Endothelial cell (in vitro differentiated cells): ENCODE measurements at regions not wholly inside any gene's neighbourhood (a gene's known extent, or its start where the extent isn't known, plus 50 kb on each side); places are given as distances from the start of the nearest gene placed in this dataset.
"Not testable (repeated sequence)": the region's sequence is repeated elsewhere in the genome, so short reads cannot be mapped to it uniquely, and the experiment has no call there.

Experiments used
- DNase-seq: peaks from one replicate; pipeline ENCODE4 v3.0.0; 2021; ENCODE audit warnings: low spot score
- H3K27ac Mint-ChIP-seq: one replicate; pipeline ENCODE4 v1.8.0; 2021; ENCODE audit warnings: mixed read lengths, inconsistent platforms; ENCODE audit not compliant: unreplicated experiment
- H3K27me3 Mint-ChIP-seq: one replicate; pipeline ENCODE4 v1.8.0; 2021; ENCODE audit warnings: mild to moderate bottlenecking, moderate library complexity, mixed read lengths, inconsistent platforms; ENCODE audit not compliant: unreplicated experiment
- H3K36me3 Mint-ChIP-seq: one replicate; pipeline ENCODE4 v1.8.0; 2021; ENCODE audit warnings: mild to moderate bottlenecking, low read depth, mixed read lengths, inconsistent platforms; ENCODE audit not compliant: unreplicated experiment
- H3K4me1 Mint-ChIP-seq: one replicate; pipeline ENCODE4 v1.8.0; 2021; ENCODE audit warnings: mild to moderate bottlenecking, mixed read lengths, inconsistent platforms; ENCODE audit not compliant: unreplicated experiment
- H3K4me3 Mint-ChIP-seq: one replicate; pipeline ENCODE4 v1.8.0; 2021; ENCODE audit warnings: mild to moderate bottlenecking, mixed read lengths, inconsistent platforms; ENCODE audit not compliant: unreplicated experiment
- H3K9me3 Mint-ChIP-seq: one replicate; pipeline ENCODE4 v1.8.0; 2021; ENCODE audit warnings: mixed read lengths, inconsistent platforms; ENCODE audit not compliant: unreplicated experiment
- TF ChIP-seq, protein P1 (sequence below): fragments of 200-600 bp; sonication (generic); IDR thresholded peaks from one replicate; pipeline ENCODE4 v1.5.0; 2021; ENCODE audit warnings: antibody characterized with exemption; ENCODE audit not compliant: unreplicated experiment

DNA sequence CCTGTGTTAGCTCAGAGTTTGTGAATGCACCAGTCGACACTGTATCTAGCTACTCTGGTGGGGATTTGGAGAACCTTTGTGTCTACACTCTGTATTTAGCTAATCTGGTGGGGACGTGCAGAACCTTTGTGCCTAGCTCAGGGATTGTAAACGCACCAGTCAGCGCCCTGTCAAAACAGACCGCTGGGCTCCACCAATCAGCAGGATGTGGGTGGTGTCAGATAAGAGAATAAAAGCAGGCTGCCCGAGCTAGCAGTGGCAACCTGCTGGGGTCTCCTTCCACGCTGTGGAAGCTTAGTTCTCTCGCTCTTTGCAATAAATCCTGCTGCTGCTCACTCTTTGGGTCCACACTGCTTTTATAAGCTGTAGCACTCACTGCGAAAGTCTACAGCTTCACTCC lies 324.2 kb downstream of the RAD51AP2 start:
- Mint-ChIP-seq H3K27ac (no peak overlapping the region), H3K9me3 (no peaks in the 10 kb centered on the region), H3K4me1 (peaks cover 11% of the 10 kb centered on the region), H3K4me3 (no peak overlapping the region), H3K36me3 (no peaks in the 10 kb centered on the region), H3K27me3 (peaks cover 2% of the 10 kb centered on the region)
- DNase-seq: no peak
- TF ChIP-seq, protein P1, sequence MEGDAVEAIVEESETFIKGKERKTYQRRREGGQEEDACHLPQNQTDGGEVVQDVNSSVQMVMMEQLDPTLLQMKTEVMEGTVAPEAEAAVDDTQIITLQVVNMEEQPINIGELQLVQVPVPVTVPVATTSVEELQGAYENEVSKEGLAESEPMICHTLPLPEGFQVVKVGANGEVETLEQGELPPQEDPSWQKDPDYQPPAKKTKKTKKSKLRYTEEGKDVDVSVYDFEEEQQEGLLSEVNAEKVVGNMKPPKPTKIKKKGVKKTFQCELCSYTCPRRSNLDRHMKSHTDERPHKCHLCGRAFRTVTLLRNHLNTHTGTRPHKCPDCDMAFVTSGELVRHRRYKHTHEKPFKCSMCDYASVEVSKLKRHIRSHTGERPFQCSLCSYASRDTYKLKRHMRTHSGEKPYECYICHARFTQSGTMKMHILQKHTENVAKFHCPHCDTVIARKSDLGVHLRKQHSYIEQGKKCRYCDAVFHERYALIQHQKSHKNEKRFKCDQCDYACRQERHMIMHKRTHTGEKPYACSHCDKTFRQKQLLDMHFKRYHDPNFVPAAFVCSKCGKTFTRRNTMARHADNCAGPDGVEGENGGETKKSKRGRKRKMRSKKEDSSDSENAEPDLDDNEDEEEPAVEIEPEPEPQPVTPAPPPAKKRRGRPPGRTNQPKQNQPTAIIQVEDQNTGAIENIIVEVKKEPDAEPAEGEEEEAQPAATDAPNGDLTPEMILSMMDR: no peak

- peaks cover 11% of the 10 kb centered on the region for H3K4me1 Mint-ChIP-seq
- DNase-seq, H3K36me3 Mint-ChIP-seq, H3K27me3 Mint-ChIP-seq, H3K4me3 Mint-ChIP-seq, H3K9me3 Mint-ChIP-seq, H3K27ac Mint-ChIP-seq: not testable (repeated sequence)
Measured at GRCh38 chr2:17193433-17193890, 324.8 kb downstream of the RAD51AP2 start.

DNA sequence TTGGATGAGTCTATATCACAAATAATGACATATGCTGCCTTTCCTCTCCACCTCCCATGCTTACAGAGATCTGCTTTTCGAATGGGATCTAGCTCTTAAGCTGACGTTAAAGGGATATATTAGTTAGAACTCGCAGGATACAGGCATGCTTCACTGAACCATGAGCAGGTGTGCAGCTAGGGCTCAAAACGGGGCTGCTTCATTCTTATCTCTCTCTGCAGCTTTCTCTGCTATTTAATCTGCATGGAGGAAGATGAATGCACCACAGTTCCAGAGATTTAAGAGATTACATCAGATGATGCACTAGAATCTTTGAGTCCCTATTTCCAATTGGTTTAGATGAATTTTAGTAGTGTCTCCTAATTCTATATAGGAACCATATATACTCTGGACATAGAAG lies 327.0 kb downstream of the RAD51AP2 start:
- Mint-ChIP-seq H3K36me3 (no peaks in the 10 kb centered on the region), H3K27me3 (peaks cover 2% of the 10 kb centered on the region), H3K9me3 (no peaks in the 10 kb centered on the region), H3K4me3 (no peak overlapping the region), H3K4me1 (peaks cover 11% of the 10 kb centered on the region), H3K27ac (no peak overlapping the region)
- no peak for DNase-seq
- TF ChIP-seq, protein P1: no peak

DNA sequence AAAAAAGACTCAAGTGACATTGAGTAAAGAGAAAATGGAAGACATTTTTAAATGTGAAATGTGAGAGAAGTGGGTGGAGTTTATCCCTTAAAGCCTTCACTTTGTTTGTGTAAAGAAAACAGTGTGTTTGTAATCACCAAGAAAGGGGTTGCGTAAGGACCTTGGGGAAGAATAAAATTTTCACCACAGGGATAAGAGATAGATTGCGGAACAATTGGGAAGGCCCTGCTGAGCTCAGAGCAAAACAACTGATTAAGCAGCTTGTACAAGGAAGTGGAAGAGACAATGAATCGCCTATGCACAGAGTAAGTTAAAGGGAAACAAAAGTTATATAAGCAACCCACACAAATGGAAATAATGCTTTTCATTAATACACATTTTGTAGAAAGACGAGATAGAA lies 327.7 kb downstream of the RAD51AP2 start:
- DNase-seq: no peak
- Mint-ChIP-seq H3K9me3 (no peaks in the 10 kb centered on the region), H3K4me1 (peaks cover 11% of the 10 kb centered on the region), H3K36me3 (no peaks in the 10 kb centered on the region), H3K27me3 (peaks cover 2% of the 10 kb centered on the region), H3K27ac (no peak overlapping the region), H3K4me3 (no peak overlapping the region)
- TF ChIP-seq, protein P1: no peak

GRCh38 chr2:17188721-17189120 lies 329.5 kb downstream of the RAD51AP2 start:
- H3K4me1 Mint-ChIP-seq: peaks cover 11% of the 10 kb centered on the region
- TF ChIP-seq, protein P1: no peak
- no peaks in the 10 kb centered on the region for H3K27me3 Mint-ChIP-seq
- H3K4me3 Mint-ChIP-seq: no peak overlapping the region
- no peaks in the 10 kb centered on the region for H3K9me3 Mint-ChIP-seq
- H3K36me3 Mint-ChIP-seq: no peaks in the 10 kb centered on the region
- DNase-seq: no peak
- no peak overlapping the region for H3K27ac Mint-ChIP-seq

DNA sequence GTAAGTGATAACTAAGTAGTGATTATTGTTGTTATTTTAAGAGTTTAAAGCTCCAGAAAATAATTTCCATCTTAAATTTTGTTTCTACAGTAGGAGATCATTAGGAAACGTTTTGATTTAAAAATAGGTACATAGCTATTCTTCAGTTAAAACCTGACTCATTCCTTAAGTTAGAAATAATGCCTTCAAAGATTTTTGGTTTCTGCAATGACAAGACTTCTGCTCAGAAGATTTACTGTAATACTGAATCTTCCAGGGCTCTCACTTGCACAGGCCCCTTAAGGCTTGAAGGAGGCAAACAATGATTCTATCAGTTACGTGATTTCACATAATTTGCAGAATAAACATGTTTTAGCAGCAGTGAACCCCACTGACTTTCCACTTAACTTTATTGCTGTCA lies 333.7 kb downstream of the RAD51AP2 start:
- H3K36me3 Mint-ChIP-seq: no peaks in the 10 kb centered on the region
- DNase-seq: no peak
- H3K27me3 Mint-ChIP-seq: no peaks in the 10 kb centered on the region
- H3K27ac Mint-ChIP-seq: no peak overlapping the region
- H3K4me1 Mint-ChIP-seq: no peaks in the 10 kb centered on the region
- H3K4me3 Mint-ChIP-seq: no peak overlapping the region
- TF ChIP-seq, protein P1: no peak
- no peaks in the 10 kb centered on the region for H3K9me3 Mint-ChIP-seq
